ENCODE measurements at regions not wholly inside any gene's neighbourhood (a gene's known extent, or its start where the extent isn't known, plus 50 kb on each side); places are given as distances from the start of the nearest gene placed in this dataset.

DNA sequence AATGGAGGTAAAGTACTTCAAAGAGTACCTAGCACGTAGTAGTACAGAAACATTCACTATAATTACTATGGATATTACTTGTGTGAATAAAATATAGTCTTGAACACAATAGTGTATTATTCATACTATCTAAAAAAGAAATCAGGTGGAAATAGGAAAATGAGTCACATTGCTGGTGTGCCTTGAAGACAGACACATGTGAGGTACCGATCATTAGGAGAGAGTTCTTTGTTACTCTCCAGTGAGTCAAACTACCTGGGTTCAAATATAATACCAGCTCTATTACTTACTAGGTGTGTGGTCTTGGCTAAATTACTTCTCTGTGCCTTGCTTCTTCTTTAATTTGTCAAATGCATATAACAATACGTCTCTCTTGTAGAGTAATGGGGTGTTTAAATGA, 50.8 kb upstream of the BEND6 start:
- no peak for DNase-seq
- TF ChIP-seq GATA1 (IDR thresholded peaks at IDR 0.05; ENCODE audit: low read depth, low read length) (no peak), POLR2A (IDR thresholded peaks at IDR 0.05; ENCODE audit: low read length) (no peak)

DNA sequence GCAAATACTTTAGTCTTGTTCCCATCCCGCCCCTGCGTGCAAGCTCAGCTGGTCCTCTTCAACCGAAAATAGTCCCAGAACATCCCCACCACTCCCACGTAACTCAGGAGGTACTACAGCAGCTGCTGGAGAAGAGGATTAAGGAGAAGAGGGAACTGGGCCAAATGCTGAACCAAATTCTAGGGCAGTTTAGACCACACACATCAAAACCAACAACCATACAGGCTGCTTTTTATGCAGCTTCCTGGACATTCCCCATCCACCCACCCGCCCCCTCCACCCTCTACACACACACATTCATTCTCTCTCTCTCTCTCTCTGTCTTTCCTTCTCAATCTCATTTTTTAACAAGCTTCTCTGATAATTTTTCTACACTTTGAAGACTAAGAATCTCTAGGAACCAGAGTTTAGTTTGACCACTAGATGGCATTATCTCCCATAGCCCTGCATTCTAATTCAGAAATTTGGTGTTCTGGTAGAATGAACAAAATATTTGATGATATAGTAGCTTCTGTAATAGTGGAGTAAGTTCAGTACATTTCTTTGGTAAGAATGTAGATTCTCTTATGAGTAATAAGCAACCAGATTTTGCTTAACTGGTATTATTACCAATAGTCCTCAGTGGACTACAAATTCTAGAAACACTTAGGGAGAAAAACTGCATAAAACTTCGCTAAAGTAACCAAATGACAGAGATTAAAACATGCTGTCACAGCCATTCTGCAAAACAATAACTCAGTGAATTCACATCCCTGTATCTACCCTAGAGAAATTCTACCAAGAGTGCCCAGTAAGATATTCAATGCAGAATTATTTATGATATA, 52.1 kb upstream of the BEND6 start:
- TF ChIP-seq GATA1 (IDR thresholded peaks at IDR 0.05; ENCODE audit: low read depth, low read length): no peak
- no peak for TF ChIP-seq POLR2A (IDR thresholded peaks at IDR 0.05; ENCODE audit: low read length)
- peak; percentile 33 to 60 for DNase-seq

DNA sequence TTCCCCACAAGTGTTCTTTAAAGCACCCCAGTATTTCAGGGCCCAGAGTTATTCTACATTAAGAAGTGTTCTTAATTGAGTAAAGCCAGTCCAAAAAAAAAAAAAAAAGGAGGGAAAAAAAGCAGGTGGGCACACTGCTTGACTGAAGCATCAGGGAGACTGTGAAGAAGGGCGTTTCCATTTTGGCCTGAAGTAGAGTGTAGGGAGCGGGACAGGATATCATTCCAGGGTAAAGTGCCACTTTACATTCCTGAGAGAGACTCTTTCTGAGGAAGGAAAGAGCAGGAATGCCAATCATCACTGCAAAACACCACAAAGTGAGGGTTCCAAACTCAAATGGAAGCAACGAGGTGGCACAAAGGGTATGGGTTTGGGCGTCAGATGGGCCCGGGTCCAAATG, 54.1 kb upstream of the BEND6 start:
- no peak for DNase-seq

DNA sequence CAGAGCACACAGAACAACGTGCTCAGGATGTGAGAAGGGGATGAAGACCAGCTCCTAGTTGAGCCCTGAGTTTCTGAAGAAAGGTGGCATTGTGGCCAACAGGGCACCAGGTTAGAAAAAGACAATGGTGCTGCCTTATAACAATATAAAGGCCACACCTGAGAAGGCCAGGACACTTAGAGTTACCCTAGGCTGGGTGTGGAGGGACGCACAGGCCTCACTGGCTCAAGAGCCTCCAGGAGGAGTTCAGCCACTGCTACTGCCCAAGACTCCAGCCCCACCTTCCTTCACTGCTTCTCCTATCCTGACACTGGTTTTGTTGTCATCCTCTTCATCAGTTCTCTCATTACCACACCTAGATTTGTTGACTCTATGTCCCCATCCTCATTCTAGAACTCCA, 55.2 kb upstream of the BEND6 start:
- no peak for DNase-seq
- TF ChIP-seq POLR2A (IDR thresholded peaks at IDR 0.05; ENCODE audit: low read length) (no peak), GATA1 (IDR thresholded peaks at IDR 0.05; ENCODE audit: low read depth, low read length) (no peak)

More for the DNA sequence above, 54.1 kb upstream of the BEND6 start:
- TF ChIP-seq GATA1 (IDR thresholded peaks at IDR 0.05; ENCODE audit: low read depth, low read length): no peak
- no peak for TF ChIP-seq POLR2A (IDR thresholded peaks at IDR 0.05; ENCODE audit: low read length)

DNA sequence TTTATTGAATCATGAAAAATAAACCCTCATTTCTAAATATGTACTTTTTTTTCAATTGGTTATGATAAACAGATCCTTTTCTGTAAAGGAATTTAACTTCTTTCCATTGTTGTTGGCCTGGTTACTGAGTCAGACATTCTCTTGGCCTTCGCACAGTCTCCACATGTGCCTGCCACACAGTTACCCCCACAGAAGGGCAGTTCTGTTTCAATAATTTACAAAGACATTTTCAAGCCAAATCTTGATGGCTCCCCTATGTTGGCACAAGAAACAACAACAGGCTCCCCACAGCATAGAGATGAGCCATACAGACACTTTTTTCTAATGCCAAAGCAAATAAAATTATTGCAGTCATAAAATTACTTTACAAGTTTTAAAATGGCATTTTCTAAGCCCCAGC, 55.6 kb upstream of the BEND6 start:
- DNase-seq: no peak
- TF ChIP-seq POLR2A (IDR thresholded peaks at IDR 0.05; ENCODE audit: low read length) (no peak), GATA1 (IDR thresholded peaks at IDR 0.05; ENCODE audit: low read depth, low read length) (no peak)

DNA sequence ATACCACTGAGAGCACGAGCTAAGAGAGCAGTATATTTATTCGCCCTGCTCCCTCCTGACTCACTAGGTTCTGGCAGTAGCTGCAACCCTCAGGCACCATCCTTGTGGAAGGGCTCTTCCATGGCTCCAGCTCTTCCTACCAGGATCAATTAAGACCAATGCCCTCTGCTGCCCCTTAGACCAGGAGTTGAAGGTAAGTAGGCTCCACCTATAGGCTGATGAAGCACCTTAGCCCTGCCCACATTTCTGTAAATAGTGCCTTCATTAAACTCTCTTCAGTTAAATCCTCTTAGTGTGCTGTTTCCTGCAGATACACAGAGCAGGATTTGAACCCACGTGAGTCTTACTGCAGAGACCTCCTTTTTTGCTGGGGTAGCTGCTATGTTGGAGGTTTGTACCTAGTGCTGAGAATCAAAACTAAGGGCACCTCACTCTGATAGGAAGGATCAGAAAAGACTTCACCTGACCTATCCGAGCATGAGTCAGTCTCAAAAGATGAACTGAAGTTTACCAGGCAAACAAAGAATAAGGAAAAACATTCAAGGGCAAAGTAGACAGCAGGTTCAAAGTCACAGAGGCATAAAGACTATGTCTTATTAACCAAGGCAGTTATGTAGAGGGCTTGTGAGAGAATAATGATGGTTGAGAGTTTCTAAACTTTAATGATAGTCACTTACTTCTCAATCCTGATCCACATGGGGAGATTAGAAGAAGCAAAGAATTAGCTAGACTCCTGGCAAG, 56.9 kb upstream of the BEND6 start:
- DNase-seq: no peak
- no peak for TF ChIP-seq POLR2A (IDR thresholded peaks at IDR 0.05; ENCODE audit: low read length)
- TF ChIP-seq GATA1 (IDR thresholded peaks at IDR 0.05; ENCODE audit: low read depth, low read length): no peak

DNA sequence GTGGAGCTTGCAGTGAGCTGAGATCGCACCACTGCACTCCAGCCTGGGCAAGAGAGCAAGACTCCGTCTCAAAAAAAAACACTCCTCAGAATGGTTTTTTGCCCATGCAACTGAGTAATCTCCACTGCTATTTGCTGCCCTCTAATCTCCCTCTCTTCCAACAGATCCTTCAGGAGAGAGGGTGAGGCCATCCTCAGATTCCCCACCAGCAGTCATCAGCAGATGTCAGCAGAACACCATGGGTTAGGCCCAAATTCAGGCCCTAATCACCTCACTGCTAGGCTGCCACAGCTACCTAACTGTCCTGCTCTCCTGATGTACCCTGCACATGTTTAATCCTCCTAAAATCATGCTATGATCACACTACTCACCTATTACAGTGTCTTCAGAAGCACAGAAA, 63.2 kb upstream of the BEND6 start:
- TF ChIP-seq GATA1 (IDR thresholded peaks at IDR 0.05; ENCODE audit: low read depth, low read length) (no peak), POLR2A (IDR thresholded peaks at IDR 0.05; ENCODE audit: low read length) (no peak)
- peak; percentile 3 to 26 for DNase-seq

DNA sequence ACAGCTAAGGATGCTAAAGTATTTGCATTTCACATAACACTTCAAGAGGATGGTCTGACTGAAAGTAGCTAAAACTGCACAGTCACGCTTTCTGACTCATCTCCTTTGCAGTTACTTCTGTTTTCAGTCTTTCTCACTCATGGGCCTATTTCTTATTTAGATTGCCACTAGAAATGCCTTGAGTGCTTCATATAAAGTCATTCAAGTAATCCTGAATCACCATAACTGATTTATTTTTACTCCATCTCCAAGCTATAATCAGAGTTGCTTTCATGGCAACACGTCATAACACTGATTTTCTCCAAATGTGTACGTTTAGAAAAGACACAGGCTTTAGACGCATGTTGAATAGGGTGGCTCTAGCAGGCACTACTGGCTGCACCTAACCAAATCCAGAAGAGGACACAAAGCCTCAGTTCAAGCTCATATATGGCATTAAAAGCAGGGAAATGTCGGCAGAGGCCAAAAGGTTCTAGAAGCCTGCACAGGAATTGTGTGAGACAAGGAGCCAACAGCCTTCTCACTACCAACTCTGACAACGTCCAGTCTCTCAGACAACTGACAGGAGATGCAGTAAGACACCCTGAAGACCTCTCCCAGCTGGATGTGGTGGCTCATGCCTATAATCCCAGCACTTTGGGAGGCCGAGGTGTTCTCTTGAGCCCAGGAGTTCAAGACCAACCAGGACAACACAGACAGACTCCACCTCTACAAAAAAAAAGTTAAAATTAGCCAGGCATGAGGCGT, 64.1 kb upstream of the BEND6 start:
- TF ChIP-seq POLR2A (IDR thresholded peaks at IDR 0.05; ENCODE audit: low read length) (no peak), GATA1 (IDR thresholded peaks at IDR 0.05; ENCODE audit: low read depth, low read length) (no peak)
- DNase-seq: peak; percentile 44 to 74

DNA sequence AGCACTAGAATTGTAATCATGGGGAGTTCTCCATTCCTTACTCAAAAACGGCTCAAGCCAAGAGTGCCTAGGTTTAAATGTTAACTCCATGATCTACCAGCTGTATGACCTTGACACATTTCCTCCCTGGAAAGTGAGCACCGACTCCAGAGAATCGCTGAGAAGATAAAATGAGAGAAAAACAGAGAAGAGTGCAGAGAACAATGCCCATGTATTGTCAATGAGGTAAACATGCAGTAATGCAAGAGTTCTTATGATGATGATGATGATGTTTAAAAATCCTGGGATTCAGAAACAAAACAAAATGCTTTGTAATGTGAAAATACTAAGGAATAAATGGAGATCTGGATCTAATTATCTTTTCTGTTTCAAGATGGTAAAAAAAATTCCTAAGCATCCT, 64.8 kb upstream of the BEND6 start:
- TF ChIP-seq GATA1 (IDR thresholded peaks at IDR 0.05; ENCODE audit: low read depth, low read length) (no peak), POLR2A (IDR thresholded peaks at IDR 0.05; ENCODE audit: low read length) (no peak)
- no peak for DNase-seq

DNA sequence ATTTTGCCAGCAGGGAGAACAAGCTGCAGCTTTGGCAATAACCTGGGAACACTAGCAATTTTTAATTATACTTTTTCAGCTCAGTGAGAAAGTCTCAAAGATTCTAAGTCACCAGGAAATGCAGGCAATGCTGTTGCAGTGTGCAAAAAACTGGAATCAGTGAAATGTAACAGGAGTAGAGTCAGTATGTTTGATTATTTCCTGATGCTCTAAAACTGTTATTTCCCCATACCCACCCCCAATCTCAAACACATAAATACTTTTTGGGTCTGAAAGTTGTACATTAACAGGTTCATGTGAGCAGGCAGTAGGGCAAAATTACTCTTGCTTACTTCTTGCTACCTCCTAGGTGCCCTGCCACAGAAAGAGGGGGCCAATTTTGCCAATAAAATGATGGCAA, 65.4 kb upstream of the BEND6 start:
- TF ChIP-seq POLR2A (IDR thresholded peaks at IDR 0.05; ENCODE audit: low read length): no peak
- TF ChIP-seq GATA1 (IDR thresholded peaks at IDR 0.05; ENCODE audit: low read depth, low read length): no peak
- no peak for DNase-seq

DNA sequence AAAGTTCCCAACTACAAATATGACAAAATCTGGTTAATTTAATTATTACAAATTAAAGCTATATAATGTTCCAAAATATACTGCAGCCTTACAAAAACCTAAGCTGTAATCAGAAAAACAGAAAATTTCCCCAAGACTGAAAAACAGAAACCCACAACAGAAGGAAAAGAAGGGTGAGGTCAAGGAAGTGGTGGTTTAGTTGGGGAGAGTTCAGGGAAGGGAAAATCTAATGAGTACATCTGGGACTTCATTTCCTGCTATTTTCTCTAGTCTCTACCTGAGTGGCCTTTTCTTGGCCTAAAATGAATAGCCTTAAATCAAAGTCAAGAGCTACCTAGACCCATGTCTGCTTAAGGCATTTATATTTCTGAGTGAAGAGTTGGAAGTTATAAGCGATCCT, 66.2 kb upstream of the BEND6 start:
- no peak for TF ChIP-seq POLR2A (IDR thresholded peaks at IDR 0.05; ENCODE audit: low read length)
- TF ChIP-seq GATA1 (IDR thresholded peaks at IDR 0.05; ENCODE audit: low read depth, low read length): no peak
- no peak for DNase-seq

DNA sequence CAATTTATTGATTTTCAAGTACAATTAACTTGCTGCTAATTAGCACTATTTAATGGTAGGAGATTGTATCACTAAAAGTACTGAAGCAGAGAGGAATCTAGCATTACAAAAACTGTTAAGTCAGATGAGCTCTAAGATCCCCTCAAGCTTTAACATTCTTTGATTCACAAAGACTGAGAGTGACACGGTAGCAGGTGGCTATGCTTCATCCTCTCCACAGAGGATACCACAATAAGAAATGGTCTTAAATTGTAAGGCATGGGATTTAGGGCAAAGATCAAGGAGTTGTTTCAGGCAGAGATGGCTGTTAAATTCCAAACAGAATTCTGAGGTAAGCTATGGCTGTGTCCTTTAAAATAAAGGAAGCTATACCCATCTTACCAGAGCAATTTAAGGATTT, 67.8 kb upstream of the BEND6 start:
- TF ChIP-seq POLR2A (IDR thresholded peaks at IDR 0.05; ENCODE audit: low read length) (no peak), GATA1 (IDR thresholded peaks at IDR 0.05; ENCODE audit: low read depth, low read length) (no peak)
- DNase-seq: no peak

DNA sequence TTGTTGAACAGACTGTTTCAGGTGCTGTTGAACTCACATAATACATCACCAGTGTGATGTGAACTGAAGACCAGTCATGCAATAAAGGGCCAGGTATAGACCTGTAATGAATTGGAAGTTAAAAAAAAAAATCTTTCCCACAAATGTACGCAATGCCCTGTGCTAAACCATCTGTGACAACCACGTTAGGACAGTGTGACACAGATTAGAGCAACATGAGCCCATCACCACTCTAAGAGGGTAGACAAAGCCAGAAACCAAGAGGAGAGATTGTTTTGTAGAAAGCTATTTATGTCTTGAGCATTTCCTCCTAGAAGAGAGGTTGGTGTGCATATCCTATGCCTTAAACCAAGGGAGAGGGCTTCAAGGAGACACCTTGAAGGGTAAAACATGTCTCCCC, 77.0 kb upstream of the BEND6 start:
- TF ChIP-seq GATA1 (IDR thresholded peaks at IDR 0.05; ENCODE audit: low read depth, low read length) (no peak), POLR2A (IDR thresholded peaks at IDR 0.05; ENCODE audit: low read length) (no peak)
- no peak for DNase-seq

DNA sequence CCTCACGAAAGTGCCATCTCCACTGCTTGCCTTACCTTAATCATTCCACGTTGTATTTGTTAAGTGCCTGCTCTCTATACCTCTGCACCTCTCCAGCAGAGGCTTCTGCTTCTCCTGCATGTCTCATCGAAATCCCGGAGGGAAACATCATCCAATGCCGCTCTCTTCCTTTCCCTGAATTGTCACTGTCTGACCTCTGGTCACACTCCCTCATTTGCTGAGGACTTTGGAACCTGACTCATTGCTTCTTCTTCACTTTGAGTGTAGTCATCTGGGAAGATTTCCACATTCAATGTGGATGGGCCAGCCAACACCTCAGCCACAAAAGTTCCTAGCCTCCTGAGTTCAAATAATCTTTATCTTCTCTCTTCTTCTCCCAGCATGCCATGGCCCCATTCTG, 78.9 kb upstream of the BEND6 start:
- no peak for TF ChIP-seq GATA1 (IDR thresholded peaks at IDR 0.05; ENCODE audit: low read depth, low read length)
- no peak for TF ChIP-seq POLR2A (IDR thresholded peaks at IDR 0.05; ENCODE audit: low read length)

More for the DNA sequence above, 78.9 kb upstream of the BEND6 start:
- no peak for DNase-seq

Data from erythroblast (primary cell).